Smooth muscle cell (in vitro differentiated cells): ENCODE measurements at regions not wholly inside any gene's neighbourhood (a gene's known extent, or its start where the extent isn't known, plus 50 kb on each side); places are given as distances from the start of the nearest gene placed in this dataset.
"Not testable (repeated sequence)": the region's sequence is repeated elsewhere in the genome, so short reads cannot be mapped to it uniquely, and the experiment has no call there.

Source experiments
- DNase-seq: peaks from one replicate; lab custom pipeline; 2025; ENCODE audit not compliant: unreplicated experiment; lab: John Stamatoyannopoulos, UW
- H2AFZ ChIP-seq: fragments of 200-600 bp; sonication (generic); 2 replicates; pipeline ENCODE4 v1.6.0; 2016; ENCODE audit warnings: antibody characterized with exemption, low read depth, mild to moderate bottlenecking
- H3F3A ChIP-seq: fragments of 200-600 bp; sonication (generic); 2 replicates; pipeline ENCODE4 v1.6.0; 2017; ENCODE audit warnings: antibody characterized with exemption, low read depth
- H3K27ac ChIP-seq: fragments of 200-600 bp; sonication (generic); 2 replicates; pipeline ENCODE4 v1.5.1; 2016; ENCODE audit warnings: low read depth, mild to moderate bottlenecking
- H3K27me3 ChIP-seq: fragments of 200-600 bp; sonication (generic); 2 replicates; pipeline ENCODE4 v1.6.1; 2016; ENCODE audit warnings: low read depth, mild to moderate bottlenecking
- H3K36me3 ChIP-seq: fragments of 200-600 bp; sonication (generic); 2 replicates; pipeline ENCODE4 v1.5.1; 2016; ENCODE audit warnings: low read depth
- H3K4me1 ChIP-seq: fragments of 200-600 bp; sonication (generic); 2 replicates; pipeline ENCODE4 v1.5.1; 2016; ENCODE audit warnings: low read depth
- H3K4me2 ChIP-seq: fragments of 200-600 bp; sonication (generic); 2 replicates; pipeline ENCODE4 v1.6.0; 2016; ENCODE audit warnings: mild to moderate bottlenecking
- H3K4me3 ChIP-seq: fragments of 200-600 bp; sonication (generic); 2 replicates; pipeline ENCODE4 v1.5.1; 2016; ENCODE audit warnings: mild to moderate bottlenecking
- H3K79me2 ChIP-seq: fragments of 200-600 bp; sonication (generic); 2 replicates; pipeline ENCODE4 v1.6.0; 2016; ENCODE audit warnings: low read depth, mild to moderate bottlenecking
- H3K9ac ChIP-seq: fragments of 200-600 bp; sonication (generic); 2 replicates; pipeline ENCODE4 v1.6.0; 2016; ENCODE audit warnings: low read depth
- H3K9me3 ChIP-seq: fragments of 200-600 bp; sonication (generic); replicated peaks from 2 replicates; pipeline ENCODE4 v1.5.1; 2016; ENCODE audit warnings: low read depth
- H4K20me1 ChIP-seq: fragments of 200-600 bp; sonication (generic); 2 replicates; pipeline ENCODE4 v1.6.0; 2016; ENCODE audit warnings: low read depth
- WGBS: methylation state at CpG from one replicate; pipeline ENCODE4 v1.1.7; 2016; ENCODE audit warnings: low lambda C conversion rate; 5-methylcytosine and 5-hydroxymethylcytosine counted together
- TF ChIP-seq, protein P1 (sequence below): fragments of 200-600 bp; sonication (generic); IDR thresholded peaks from 2 replicates; pipeline ENCODE4 v1.5.1; 2017; ENCODE audit warnings: borderline replicate concordance, mild to moderate bottlenecking, antibody characterized with exemption; ENCODE audit not compliant: insufficient read depth, poor library complexity, severe bottlenecking

GRCh38 chr1:102661481-102661880 lies 446.8 kb downstream of the COL11A1 start:
- H3K36me3 ChIP-seq: no peaks in the 10 kb centered on the region

DNA sequence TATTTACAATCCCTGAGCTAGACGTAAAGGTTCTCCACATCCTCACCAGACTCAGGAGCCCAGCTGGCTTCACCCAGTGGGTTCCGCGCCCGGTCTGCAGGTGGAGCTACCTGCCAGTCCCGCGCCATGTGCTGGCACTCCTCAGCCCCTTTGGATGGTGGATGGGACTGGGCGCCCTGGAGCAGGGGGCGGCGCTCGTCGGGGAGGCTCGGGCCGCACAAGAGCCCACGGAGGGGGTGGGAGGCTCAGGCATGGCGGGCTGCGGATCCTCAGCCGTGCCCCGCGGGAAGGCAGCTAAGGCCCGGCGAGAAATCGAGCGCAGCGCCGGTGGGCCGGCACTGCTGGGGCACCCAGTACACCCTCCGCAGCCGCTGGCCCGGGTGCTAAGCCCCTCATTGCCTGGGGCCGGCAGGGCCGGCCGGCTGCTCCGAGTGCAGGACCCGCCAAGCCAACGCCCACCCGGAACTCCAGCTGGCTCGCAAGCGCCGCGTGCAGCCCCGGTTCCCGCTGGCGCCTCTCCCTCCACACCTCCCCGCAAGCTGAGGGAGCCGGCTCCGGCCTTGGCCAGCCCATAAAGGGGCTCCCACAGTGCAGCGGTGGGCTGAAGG lies 448.3 kb downstream of the COL11A1 start:
- not testable (repeated sequence) for H3K27me3 ChIP-seq, H3K4me1 ChIP-seq, H2AFZ ChIP-seq, H3K4me2 ChIP-seq, H3K27ac ChIP-seq, DNase-seq, H3K9me3 ChIP-seq, H3K79me2 ChIP-seq, H4K20me1 ChIP-seq, H3K9ac ChIP-seq, H3K4me3 ChIP-seq, H3F3A ChIP-seq, H3K36me3 ChIP-seq
- WGBS: 96% methylated on average over 27 of the region's 47 CpGs

More at GRCh38 chr1:102661481-102661880, 446.8 kb downstream of the COL11A1 start:
- Histone ChIP-seq H3K4me1 (no peaks in the 10 kb centered on the region), H4K20me1 (no peaks in the 10 kb centered on the region), H3K4me3 (no peak overlapping the region), H3K79me2 (no peaks in the 10 kb centered on the region), H3K27me3 (no peaks in the 10 kb centered on the region), H3F3A (no peaks in the 10 kb centered on the region), H3K9ac (no peak overlapping the region), H3K4me2 (no peak overlapping the region), H3K9me3 (no peaks in the 10 kb centered on the region), H3K27ac (no peak overlapping the region), H2AFZ (no peak overlapping the region)
- TF ChIP-seq, protein P1, sequence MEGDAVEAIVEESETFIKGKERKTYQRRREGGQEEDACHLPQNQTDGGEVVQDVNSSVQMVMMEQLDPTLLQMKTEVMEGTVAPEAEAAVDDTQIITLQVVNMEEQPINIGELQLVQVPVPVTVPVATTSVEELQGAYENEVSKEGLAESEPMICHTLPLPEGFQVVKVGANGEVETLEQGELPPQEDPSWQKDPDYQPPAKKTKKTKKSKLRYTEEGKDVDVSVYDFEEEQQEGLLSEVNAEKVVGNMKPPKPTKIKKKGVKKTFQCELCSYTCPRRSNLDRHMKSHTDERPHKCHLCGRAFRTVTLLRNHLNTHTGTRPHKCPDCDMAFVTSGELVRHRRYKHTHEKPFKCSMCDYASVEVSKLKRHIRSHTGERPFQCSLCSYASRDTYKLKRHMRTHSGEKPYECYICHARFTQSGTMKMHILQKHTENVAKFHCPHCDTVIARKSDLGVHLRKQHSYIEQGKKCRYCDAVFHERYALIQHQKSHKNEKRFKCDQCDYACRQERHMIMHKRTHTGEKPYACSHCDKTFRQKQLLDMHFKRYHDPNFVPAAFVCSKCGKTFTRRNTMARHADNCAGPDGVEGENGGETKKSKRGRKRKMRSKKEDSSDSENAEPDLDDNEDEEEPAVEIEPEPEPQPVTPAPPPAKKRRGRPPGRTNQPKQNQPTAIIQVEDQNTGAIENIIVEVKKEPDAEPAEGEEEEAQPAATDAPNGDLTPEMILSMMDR: no peak
- 97% methylated on average over 13 of the region's 13 CpGs for WGBS
- DNase-seq: no peak

GRCh38 chr1:102655034-102655433 lies 453.3 kb downstream of the COL11A1 start:
- TF ChIP-seq, protein P1: no peak
- WGBS: 96% methylated on average over 8 of the region's 8 CpGs
- H3K36me3 ChIP-seq: no peaks in the 10 kb centered on the region
- no peak overlapping the region for H2AFZ ChIP-seq
- no peaks in the 10 kb centered on the region for H3K79me2 ChIP-seq
- H3K4me3 ChIP-seq: no peak overlapping the region
- no peaks in the 10 kb centered on the region for H3F3A ChIP-seq
- H3K27me3 ChIP-seq: no peaks in the 10 kb centered on the region
- H3K4me1 ChIP-seq: no peaks in the 10 kb centered on the region
- no peak for DNase-seq
- no peak overlapping the region for H3K4me2 ChIP-seq
- H3K9me3 ChIP-seq: no peaks in the 10 kb centered on the region
- H3K27ac ChIP-seq: no peak overlapping the region
- H4K20me1 ChIP-seq: no peaks in the 10 kb centered on the region
- no peak overlapping the region for H3K9ac ChIP-seq

DNA sequence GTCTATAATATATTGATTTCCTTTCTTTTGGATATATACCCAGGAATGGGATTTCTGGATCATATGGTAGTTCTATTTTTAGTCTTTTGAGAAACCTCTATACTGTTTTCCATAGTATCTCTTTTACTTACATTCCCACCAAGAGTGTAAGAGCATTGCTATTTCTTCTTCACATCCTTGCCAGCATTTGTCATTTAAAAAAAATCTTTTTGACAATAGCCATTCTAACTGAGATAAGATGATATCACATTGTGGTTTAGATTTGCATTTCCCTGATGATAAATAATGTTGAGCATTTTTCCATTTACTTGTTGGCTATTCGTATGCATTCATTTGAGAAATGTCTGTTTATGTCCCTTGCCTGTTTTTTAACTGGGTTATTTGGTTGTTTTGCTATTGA lies 467.4 kb downstream of the COL11A1 start:
- H3K4me1 ChIP-seq: no peaks in the 10 kb centered on the region
- no peak overlapping the region for H2AFZ ChIP-seq
- TF ChIP-seq, protein P1: no peak
- H4K20me1 ChIP-seq: no peaks in the 10 kb centered on the region
- H3K36me3 ChIP-seq: no peaks in the 10 kb centered on the region
- no peak overlapping the region for H3K4me2 ChIP-seq
- H3K4me3 ChIP-seq: no peak overlapping the region
- H3K27me3 ChIP-seq: no peaks in the 10 kb centered on the region
- H3K9ac ChIP-seq: no peak overlapping the region
- no peaks in the 10 kb centered on the region for H3K79me2 ChIP-seq
- H3K9me3 ChIP-seq: no peaks in the 10 kb centered on the region
- no peak for DNase-seq
- H3K27ac ChIP-seq: no peak overlapping the region
- WGBS: 86% methylated on average over 1 of the region's 1 CpG
- H3F3A ChIP-seq: no peaks in the 10 kb centered on the region
